Panc1 (cell line): ENCODE measurements at regions not wholly inside any gene's neighbourhood (a gene's known extent, or its start where the extent isn't known, plus 50 kb on each side); places are given as distances from the start of the nearest gene placed in this dataset.

Experiments used
- ATAC-seq: fragments of 200-7000 bp; cut with Tn5 transposase; 2 replicates; pipeline ENCODE4 v1.9.1; 2020; ENCODE audit warnings: mild to moderate bottlenecking, moderate library complexity
- BruUV-seq: library from RNA; stranded (reverse); fragments of 400-500 nt; replicated peaks from 2 replicates; lab custom pipeline; 2021; lab: Mats Ljungman, UMichigan
- CTCF ChIA-PET: fragments of 300-600 bp; sonication (Branson Sonifier 250); formaldehyde crosslinking; loops from one replicate; lab custom pipeline; 2022; ENCODE audit warnings: antibody characterized with exemption; lab: Charles Lee
- POLR2A ChIA-PET: fragments of 300-600 bp; sonication (Branson Sonifier 250); formaldehyde crosslinking; loops from one replicate; lab custom pipeline; 2022; ENCODE audit warnings: antibody characterized with exemption; lab: Charles Lee
- DNase-seq: peaks from one replicate; pipeline ENCODE4 v3.0.0-alpha.2; 2010; ENCODE audit warnings: low read depth, low spot score
- H3K27ac ChIP-seq: 2 replicates; pipeline ENCODE4 v1.5.1; 2011; ENCODE audit warnings: mild to moderate bottlenecking, low read length, inconsistent platforms
- H3K27me3 ChIP-seq: fragments of 200-500 bp; sonication (Bioruptor generic); 2 replicates; pipeline ENCODE4 v1.6.0; 2014; ENCODE audit warnings: low read length, inconsistent platforms; ENCODE audit not compliant: control insufficient read depth, insufficient read depth
- H3K36me3 ChIP-seq: fragments of 200-500 bp; sonication (Bioruptor generic); 2 replicates; pipeline ENCODE4 v1.5.1; 2014; ENCODE audit warnings: inconsistent platforms, mild to moderate bottlenecking, low read length, moderate library complexity; ENCODE audit not compliant: control insufficient read depth, insufficient read depth
- H3K4me1 ChIP-seq: 2 replicates; pipeline ENCODE4 v1.5.1; 2011; ENCODE audit warnings: inconsistent platforms, mild to moderate bottlenecking, low read length, moderate library complexity; ENCODE audit not compliant: control insufficient read depth, insufficient read depth
- H3K4me3 ChIP-seq, 2 experiments: 2 replicates each; pipeline ENCODE4 v1.5.1; 2011 to 2012; ENCODE audit warnings: low read depth in 2 of 2, low read length in 2 of 2, mild to moderate bottlenecking in 2 of 2, inconsistent platforms in 1 of 2, moderate library complexity in 1 of 2
- H3K9me3 ChIP-seq: fragments of 200-500 bp; sonication (Bioruptor generic); 2 replicates; pipeline ENCODE4 v1.5.1; 2014; ENCODE audit warnings: low read depth, mild to moderate bottlenecking, inconsistent platforms, low read length, moderate library complexity; ENCODE audit not compliant: control insufficient read depth, insufficient read depth
- CTCF ChIP-seq: fragments of 450-650 bp; IDR thresholded peaks from 2 replicates; pipeline ENCODE4 v1.5.1; 2017; ENCODE audit warnings: mild to moderate bottlenecking
- POLR2AphosphoS5 ChIP-seq: IDR thresholded peaks from 2 replicates; pipeline ENCODE4 v1.6.1; 2012; ENCODE audit warnings: mild to moderate bottlenecking, low read depth, low read length, moderate library complexity
- REST ChIP-seq, 2 experiments: IDR thresholded peaks; 2 replicates each; pipeline ENCODE4 v1.6.1; 2011 to 2012; ENCODE audit warnings: low read depth in 2 of 2, control low read depth in 1 of 2, low read length in 1 of 2, mild to moderate bottlenecking in 1 of 2, moderate library complexity in 1 of 2; ENCODE audit not compliant: insufficient read depth in 1 of 2
- SIN3A ChIP-seq: IDR thresholded peaks from 2 replicates; pipeline ENCODE4 v1.6.1; 2012; ENCODE audit warnings: low read depth, mild to moderate bottlenecking, low read length, moderate library complexity, borderline replicate concordance; ENCODE audit not compliant: insufficient read depth
- TCF7L2 ChIP-seq: IDR thresholded peaks from 2 replicates; pipeline ENCODE4 v1.6.1; 2011; ENCODE audit warnings: mild to moderate bottlenecking, low read depth, low read length, inconsistent platforms
- in situ Hi-C: cut with HindIII; loops from 2 replicates; pipeline ENCODE4 v1.10.0; 2016; ENCODE audit warnings: low sequenced_read_pairs, low pct_unique_long_range_greater_than_20kb
- intact Hi-C: fragments of 100-400 bp; cut with micrococcal nuclease; formaldehyde crosslinking; loops from one replicate; pipeline ENCODE4 v1.10.0; 2022; ENCODE audit not compliant: unreplicated experiment

- no TSS peak for BruUV-seq
- no peak for ATAC-seq
- Histone ChIP-seq H3K4me1 (no peaks in the 10 kb centered on the region), H3K4me3 (no peak overlapping the region), H3K36me3 (no peaks in the 10 kb centered on the region), H3K27me3 (no peaks in the 10 kb centered on the region; the same call in 1 of the 2 replicates), H3K9me3 (no peaks in the 10 kb centered on the region), H3K27ac (no peak overlapping the region)
- ChIA-PET CTCF (no interaction called here), POLR2A (no interaction called here)
- in situ Hi-C loops (no loop called here), intact Hi-C loops (loop anchor here (5.0 to 10.0 kb wide), 2 partner anchors 425 to 697 kb away; partner anchors contain the start of gene SPOCK1)
- no peak for DNase-seq
- no peak for TF ChIP-seq TCF7L2
- no peak for TF ChIP-seq SIN3A
- no peak for TF ChIP-seq POLR2AphosphoS5
- no peak for TF ChIP-seq REST (IDR thresholded peaks at IDR 0.05; ENCODE audit: insufficient read depth in 1 of 2, low read depth in 2 of 2, low read length in 1 of 2)
- no peak for TF ChIP-seq CTCF
Observed at GRCh38 chr5:136799806-136800372, 434.5 kb upstream of the TRPC7 start.

GRCh38 chr5:136793300-136793699, 428.0 kb upstream of the TRPC7 start:
- DNase-seq: no peak
- POLR2A ChIA-PET: no interaction called here
- Histone ChIP-seq H3K9me3 (no peaks in the 10 kb centered on the region), H3K4me1 (no peaks in the 10 kb centered on the region), H3K27me3 (no peaks in the 10 kb centered on the region), H3K36me3 (no peaks in the 10 kb centered on the region), H3K27ac (no peak overlapping the region), H3K4me3 (no peak overlapping the region)
- ATAC-seq: no peak
- in situ Hi-C loops: no loop called here
- TF ChIP-seq POLR2AphosphoS5: no peak
- TF ChIP-seq CTCF: no peak
- TF ChIP-seq SIN3A: no peak
- no peak for TF ChIP-seq REST (IDR thresholded peaks at IDR 0.05; ENCODE audit: insufficient read depth in 1 of 2, low read depth in 2 of 2, low read length in 1 of 2)
- no peak for TF ChIP-seq TCF7L2
- intact Hi-C loops: no loop called here
- CTCF ChIA-PET: no interaction called here
- BruUV-seq: no TSS peak
